HL-60 (cell line): ENCODE measurements at regions not wholly inside any gene's neighbourhood (a gene's known extent, or its start where the extent isn't known, plus 50 kb on each side); places are given as distances from the start of the nearest gene placed in this dataset.
"Not testable (repeated sequence)": the region's sequence is repeated elsewhere in the genome, so short reads cannot be mapped to it uniquely, and the experiment has no call there.

Experiments
- DNase-seq, 2 experiments: peaks; one replicate each; pipeline ENCODE4 v3.0.0-alpha.2; 2010 to 2020; ENCODE audit warnings: low read depth in 1 of 2, low spot score in 1 of 2
- H3K27ac ChIP-seq: fragments of 250-450 bp; sonication (Bioruptor Pico); replicated peaks from 2 replicates; pipeline ENCODE4 v1.5.1; 2020; ENCODE audit warnings: mild to moderate bottlenecking, moderate library complexity
- H3K27me3 ChIP-seq: fragments of 250-450 bp; sonication (Bioruptor Pico); 2 replicates; pipeline ENCODE4 v1.5.1; 2021; ENCODE audit warnings: mild to moderate bottlenecking, moderate library complexity; ENCODE audit not compliant: insufficient read depth, poor library complexity, severe bottlenecking
- H3K4me3 ChIP-seq: replicated peaks from 2 replicates; pipeline ENCODE4 v1.5.1; 2011; ENCODE audit warnings: mild to moderate bottlenecking, control low read depth, low read length; ENCODE audit not compliant: insufficient read depth
- GABPA ChIP-seq: IDR thresholded peaks from 2 replicates; pipeline ENCODE4 v1.6.1; 2012; ENCODE audit warnings: low read depth
- POLR2AphosphoS5 ChIP-seq: IDR thresholded peaks from 2 replicates; pipeline ENCODE4 v1.6.1; 2012; ENCODE audit warnings: low read depth
- REST ChIP-seq: IDR thresholded peaks from 2 replicates; pipeline ENCODE4 v1.6.1; 2012; ENCODE audit warnings: low read depth; ENCODE audit not compliant: insufficient replicate concordance
- SPI1 ChIP-seq: IDR thresholded peaks from 2 replicates; pipeline ENCODE4 v1.6.1; 2012; ENCODE audit warnings: low read depth, mild to moderate bottlenecking, borderline replicate concordance
- TF ChIP-seq, protein P1 (sequence below): IDR thresholded peaks from one replicate; pipeline ENCODE4 v1.5.1; 2011; ENCODE audit warnings: low read length, control low read depth, inconsistent platforms; ENCODE audit not compliant: insufficient read depth

GRCh38 chr15:81777546-81777945 lies 268.3 kb downstream of the MEX3B start:
- Histone ChIP-seq H3K27me3 (no peaks in the 10 kb centered on the region), H3K4me3 (no peak overlapping the region), H3K27ac (no peak overlapping the region)
- no peak for DNase-seq
- TF ChIP-seq SPI1: no peak
- no peak for TF ChIP-seq POLR2AphosphoS5
- TF ChIP-seq, protein P1, sequence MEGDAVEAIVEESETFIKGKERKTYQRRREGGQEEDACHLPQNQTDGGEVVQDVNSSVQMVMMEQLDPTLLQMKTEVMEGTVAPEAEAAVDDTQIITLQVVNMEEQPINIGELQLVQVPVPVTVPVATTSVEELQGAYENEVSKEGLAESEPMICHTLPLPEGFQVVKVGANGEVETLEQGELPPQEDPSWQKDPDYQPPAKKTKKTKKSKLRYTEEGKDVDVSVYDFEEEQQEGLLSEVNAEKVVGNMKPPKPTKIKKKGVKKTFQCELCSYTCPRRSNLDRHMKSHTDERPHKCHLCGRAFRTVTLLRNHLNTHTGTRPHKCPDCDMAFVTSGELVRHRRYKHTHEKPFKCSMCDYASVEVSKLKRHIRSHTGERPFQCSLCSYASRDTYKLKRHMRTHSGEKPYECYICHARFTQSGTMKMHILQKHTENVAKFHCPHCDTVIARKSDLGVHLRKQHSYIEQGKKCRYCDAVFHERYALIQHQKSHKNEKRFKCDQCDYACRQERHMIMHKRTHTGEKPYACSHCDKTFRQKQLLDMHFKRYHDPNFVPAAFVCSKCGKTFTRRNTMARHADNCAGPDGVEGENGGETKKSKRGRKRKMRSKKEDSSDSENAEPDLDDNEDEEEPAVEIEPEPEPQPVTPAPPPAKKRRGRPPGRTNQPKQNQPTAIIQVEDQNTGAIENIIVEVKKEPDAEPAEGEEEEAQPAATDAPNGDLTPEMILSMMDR: no peak
- TF ChIP-seq REST: no peak
- TF ChIP-seq GABPA: no peak

DNA sequence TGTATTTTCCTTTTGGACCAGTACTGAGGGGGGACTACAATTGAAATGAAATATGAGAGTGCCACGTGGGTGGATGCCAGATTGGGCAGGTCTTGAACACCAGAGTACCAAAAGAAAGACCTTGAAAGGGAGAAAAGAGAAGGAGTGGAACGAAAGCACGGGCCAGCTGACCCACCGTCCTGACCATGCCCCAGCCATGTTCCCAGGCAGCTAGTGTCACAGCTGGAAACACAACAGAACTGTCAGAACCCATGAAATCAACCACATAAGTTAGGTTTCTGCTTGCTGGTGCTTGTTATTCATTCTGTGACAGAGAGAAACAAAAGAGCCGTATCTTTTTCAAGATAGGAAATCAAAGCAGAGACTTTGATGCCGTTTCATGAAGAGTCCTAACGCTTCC lies 268.8 kb downstream of the MEX3B start:
- Histone ChIP-seq H3K4me3 (no peak overlapping the region), H3K27ac (no peak overlapping the region), H3K27me3 (no peaks in the 10 kb centered on the region)
- no peak for DNase-seq
- TF ChIP-seq, protein P1: no peak
- TF ChIP-seq SPI1 (no peak), GABPA (no peak), REST (no peak), POLR2AphosphoS5 (no peak)

GRCh38 chr15:81775779-81776178 lies 270.0 kb downstream of the MEX3B start:
- H3K27ac ChIP-seq, H3K4me3 ChIP-seq, DNase-seq, H3K27me3 ChIP-seq: not testable (repeated sequence)

GRCh38 chr15:81774309-81774708 lies 271.5 kb downstream of the MEX3B start:
- H3K27me3 ChIP-seq: no peaks in the 10 kb centered on the region
- TF ChIP-seq POLR2AphosphoS5 (no peak), SPI1 (no peak), GABPA (no peak), REST (no peak)
- TF ChIP-seq, protein P1: no peak
- no peak for DNase-seq
- H3K27ac ChIP-seq: no peak overlapping the region
- H3K4me3 ChIP-seq: no peak overlapping the region
